ENCODE measurements at regions not wholly inside any gene's neighbourhood (a gene's known extent, or its start where the extent isn't known, plus 50 kb on each side); places are given as distances from the start of the nearest gene placed in this dataset.
"Not testable (repeated sequence)": the region's sequence is repeated elsewhere in the genome, so short reads cannot be mapped to it uniquely, and the experiment has no call there.

- not testable (repeated sequence) for TF ChIP-seq CTCF (IDR thresholded peaks at IDR 0.05; ENCODE audit: low read depth, low read length); POLR2A (IDR thresholded peaks at IDR 0.05; ENCODE audit: extremely low read depth, insufficient read length); MAX (IDR thresholded peaks at IDR 0.05; ENCODE audit: low read depth, low read length)
Observed at GRCh38 chr2:57232341-57232740, 814.3 kb upstream of the VRK2 start.

All from NB4 (cell line).